GM21619 (cell line): ENCODE measurements at regions not wholly inside any gene's neighbourhood (a gene's known extent, or its start where the extent isn't known, plus 50 kb on each side); places are given as distances from the start of the nearest gene placed in this dataset.
"Not testable (repeated sequence)": the region's sequence is repeated elsewhere in the genome, so short reads cannot be mapped to it uniquely, and the experiment has no call there.

Experiments used
- ATAC-seq: cut with Tn5 transposase; IDR thresholded peaks from one replicate; pipeline ENCODE4 v1.9.1; 2021; ENCODE audit not compliant: unreplicated experiment

DNA sequence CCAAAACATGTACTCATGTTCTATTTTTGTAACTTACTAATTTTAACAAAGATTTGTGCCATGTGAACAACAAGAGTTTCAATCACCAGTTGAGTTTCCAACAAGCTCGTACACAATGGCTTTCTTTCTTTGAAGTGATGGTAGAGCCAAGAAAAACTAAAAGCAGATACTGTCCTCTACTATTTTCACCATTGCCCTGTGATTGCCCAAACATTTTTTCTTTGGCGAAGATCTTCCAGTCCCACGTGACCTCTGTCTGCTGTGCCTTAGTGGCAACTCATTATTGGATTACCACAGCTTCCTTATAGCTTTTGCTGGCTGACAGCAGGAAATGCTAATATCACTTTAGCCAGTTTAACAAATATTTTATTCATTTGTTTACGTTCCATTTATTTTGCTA lies 1147.1 kb downstream of the STIM2 start:
- ATAC-seq = no peak

DNA sequence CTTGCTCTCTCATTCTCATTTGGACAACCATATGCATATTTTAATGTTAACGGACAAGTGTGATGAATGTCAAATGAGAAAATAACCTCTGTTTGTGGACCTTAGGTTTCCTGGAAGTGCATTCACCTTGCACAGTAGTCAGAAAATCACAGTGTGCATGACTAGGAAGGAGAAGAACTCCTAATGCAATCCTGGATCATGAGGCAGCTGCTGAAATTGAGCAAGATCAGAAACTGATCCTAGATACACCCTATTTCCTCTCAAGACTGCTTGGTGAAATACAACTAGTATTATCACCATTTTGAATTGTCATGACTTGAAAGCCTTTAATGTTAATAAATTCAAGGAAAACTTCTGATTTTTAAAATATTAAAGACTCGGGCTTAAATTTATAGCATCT lies 1148.9 kb downstream of the STIM2 start:
- ATAC-seq = no peak

- no peak for ATAC-seq
These were observed 1150.1 kb downstream of the STIM2 start for GRCh38 chr4:28010577-28011240.

GRCh38 chr4:28014469-28014868 lies 1153.8 kb downstream of the STIM2 start:
- no peak for ATAC-seq

DNA sequence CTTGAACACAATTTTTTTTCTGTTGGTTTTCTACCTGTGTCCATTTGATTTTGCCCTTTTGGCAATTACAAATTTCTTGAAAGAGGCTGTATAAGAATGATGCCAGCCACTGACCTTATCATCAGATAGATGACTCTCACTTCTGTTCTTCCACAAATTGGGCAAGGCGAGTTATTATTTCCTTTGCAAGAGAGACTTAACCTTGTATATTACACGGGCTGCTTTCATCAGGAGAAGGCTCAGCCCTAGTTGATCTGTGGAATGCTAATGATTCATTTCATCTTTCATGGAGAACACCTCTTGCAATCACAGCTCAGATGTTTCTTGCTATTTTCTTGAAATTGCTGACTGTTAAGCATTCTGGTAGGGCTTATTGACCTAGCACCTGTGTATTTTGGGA lies 1155.4 kb downstream of the STIM2 start:
- ATAC-seq = no peak

DNA sequence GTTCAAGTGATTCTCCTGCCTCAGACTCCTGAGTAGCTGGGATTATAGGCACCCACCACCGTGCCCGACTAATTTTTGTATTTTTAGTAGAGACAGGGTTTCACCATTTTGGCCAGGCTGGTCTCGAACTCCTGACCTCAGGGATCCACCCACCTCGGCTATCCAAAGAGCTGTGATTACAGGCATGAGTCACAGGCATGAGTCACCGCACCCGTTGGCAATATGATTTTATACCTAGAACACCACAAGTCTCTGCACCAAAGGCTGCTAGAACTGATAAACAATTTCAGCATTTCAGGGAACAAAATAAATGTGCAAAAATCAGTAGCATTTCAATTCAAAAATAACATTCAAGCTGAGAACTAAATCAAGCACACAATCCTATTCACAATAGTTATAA lies 1177.6 kb downstream of the STIM2 start:
- not testable (repeated sequence) for ATAC-seq

DNA sequence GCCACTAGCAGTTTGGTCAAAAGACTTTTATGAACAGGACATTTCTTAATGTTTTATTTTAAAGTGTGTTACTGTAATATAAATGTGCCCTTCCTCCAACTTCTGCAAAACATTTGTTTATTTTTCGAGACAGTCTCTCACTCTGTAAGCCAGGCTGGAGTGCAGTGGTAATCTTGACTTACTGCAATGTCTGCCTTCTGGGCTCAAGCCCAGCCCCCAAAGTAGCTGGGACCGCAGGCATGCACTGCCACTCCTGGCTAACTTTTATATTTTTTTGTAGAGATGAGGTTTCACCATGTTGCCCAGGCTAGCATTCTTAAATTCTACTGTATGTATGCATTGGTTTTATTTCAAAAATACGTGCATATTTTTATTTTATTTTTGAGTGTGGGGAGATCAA lies 1201.9 kb downstream of the STIM2 start:
- ATAC-seq = no peak

DNA sequence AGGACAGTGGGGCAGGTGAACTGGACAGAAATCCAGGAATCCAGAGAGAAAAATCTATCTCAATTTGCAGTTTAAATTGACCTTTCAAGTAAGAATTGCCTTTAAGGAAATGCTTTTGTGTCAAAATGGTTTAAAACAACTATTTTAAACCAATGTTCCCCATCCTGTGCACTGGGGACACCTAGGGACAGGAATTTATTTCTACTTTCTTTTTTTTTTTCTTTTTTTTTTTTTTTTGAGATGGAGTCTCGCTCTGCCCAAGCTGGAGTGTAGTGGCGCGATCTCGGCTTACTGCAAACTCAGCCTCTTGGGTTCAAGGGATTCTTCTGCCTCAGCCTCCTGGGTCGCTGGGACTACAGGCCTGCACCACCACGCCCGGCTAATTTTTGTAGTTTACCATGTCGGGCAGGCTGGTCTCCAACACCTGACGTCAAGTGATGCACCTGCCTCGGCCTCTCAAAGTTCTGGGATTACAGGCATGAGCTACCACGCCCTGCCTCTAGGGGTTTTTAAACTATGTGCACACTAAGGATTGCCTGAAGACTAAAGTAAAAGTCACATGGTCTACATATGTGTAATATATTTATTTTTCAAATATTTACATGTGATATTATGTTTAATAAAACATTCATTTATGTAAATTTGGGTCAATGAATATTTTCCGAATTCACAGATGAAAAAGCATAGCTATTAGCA lies 1213.4 kb downstream of the STIM2 start:
- no peak for ATAC-seq

- ATAC-seq = no peak
These were observed 1214.8 kb downstream of the STIM2 start for GRCh38 chr4:28075401-28075956.

GRCh38 chr4:28077203-28077602 lies 1216.6 kb downstream of the STIM2 start:
- ATAC-seq = not testable (repeated sequence)

DNA sequence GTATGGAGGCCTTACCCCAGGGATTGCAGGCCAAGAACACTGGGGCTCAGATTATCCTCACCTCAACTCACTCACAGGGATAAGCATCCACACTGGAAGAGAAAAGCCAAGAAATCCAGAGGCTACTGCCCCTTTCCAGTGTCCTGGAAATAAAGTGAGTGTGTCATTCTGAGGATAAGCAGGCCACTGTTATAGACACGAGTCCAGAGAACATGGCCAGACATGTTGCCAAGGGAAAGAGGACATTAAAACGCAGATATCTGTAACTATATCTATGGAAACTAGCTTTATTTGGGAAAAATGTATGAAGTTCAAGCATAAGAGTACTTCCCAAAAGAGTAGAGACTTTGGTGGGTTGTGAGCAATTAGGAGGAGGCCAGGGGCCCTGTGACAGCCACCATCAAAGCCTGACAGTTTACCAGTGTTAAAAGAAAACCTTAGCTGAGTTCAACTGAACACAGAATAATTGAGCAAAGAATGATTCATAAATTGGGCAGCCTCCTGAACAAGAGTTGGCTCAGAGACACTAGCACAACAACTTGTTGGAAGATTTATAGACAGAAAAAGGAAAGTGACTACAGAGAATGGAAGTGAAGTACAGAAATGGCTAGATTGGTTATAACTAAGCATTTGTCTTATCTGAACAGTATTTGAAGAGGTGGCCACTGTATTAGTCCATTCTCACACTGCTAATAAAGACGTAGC lies 1222.2 kb downstream of the STIM2 start:
- ATAC-seq = no peak

GRCh38 chr4:28092610-28093009 lies 1232.0 kb downstream of the STIM2 start:
- ATAC-seq = no peak

- no peak for ATAC-seq
These were observed 1232.4 kb downstream of the STIM2 start for GRCh38 chr4:28093071-28093470.

DNA sequence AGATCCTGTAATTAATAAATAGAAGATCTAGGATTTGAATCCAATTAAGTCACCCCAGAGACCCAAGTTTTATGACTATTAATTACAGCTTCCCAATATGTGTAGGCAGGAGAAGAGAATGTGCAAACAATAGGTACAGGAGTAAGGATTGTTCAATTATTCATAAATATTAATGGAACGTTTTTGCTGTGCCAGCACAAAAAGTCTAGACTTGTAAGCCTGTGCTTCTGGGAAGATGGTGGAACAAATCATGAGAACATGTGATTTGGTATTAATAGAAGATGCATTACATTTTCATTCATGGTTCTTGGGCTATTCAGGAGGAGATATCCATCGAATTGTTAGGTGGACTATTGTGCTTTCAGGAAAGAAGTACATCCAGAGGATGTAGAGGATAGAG lies 1240.9 kb downstream of the STIM2 start:
- ATAC-seq = no peak

GRCh38 chr4:28105271-28105859 lies 1244.7 kb downstream of the STIM2 start:
- ATAC-seq = no peak

GRCh38 chr4:28106155-28106554 lies 1245.5 kb downstream of the STIM2 start:
- no peak for ATAC-seq

DNA sequence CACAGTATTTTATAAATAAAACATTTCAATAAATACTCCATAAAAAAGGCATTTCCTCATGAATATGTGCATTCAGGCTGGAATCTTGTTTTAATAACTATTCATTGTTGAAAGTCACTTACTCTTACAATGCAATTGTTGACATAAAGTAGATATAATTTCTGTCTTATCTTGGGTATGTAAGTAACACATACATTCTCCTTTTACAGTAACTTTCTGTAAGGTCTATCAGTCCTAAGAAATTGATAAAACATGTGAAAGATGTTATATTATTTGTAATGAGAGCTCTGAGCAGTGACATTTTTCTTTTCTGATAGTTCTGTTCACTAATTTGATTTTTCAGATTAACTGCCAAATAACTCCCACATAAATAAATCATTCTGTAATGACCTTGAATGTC lies 1249.2 kb downstream of the STIM2 start:
- no peak for ATAC-seq

- not testable (repeated sequence) for ATAC-seq
These were observed 1252.2 kb downstream of the STIM2 start for GRCh38 chr4:28112691-28113335.

DNA sequence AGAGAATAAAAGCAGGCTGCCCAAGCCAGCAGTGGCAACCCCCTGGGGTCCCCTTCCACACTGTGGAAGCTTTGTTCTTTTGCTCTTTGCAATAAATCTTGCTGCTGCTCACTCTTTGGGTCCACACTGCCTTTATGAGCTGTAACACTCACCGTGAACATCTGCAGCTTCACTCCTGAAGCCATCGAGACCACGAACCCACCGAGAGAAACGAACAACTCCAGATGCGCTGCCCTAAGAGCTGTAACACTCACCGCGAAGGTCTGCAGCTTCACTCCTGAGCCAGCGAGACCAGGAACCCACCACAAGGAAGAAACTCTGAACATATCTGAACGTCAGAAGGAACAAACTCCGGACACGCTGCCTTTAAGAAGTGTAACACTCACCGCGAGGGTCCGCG lies 1252.9 kb downstream of the STIM2 start:
- ATAC-seq = not testable (repeated sequence)

GRCh38 chr4:28116526-28117083 lies 1256.0 kb downstream of the STIM2 start:
- not testable (repeated sequence) for ATAC-seq
